Common myeloid progenitor, CD34-positive (primary cell): ENCODE measurements at regions not wholly inside any gene's neighbourhood (a gene's known extent, or its start where the extent isn't known, plus 50 kb on each side); places are given as distances from the start of the nearest gene placed in this dataset.

Experiments
- CTCF ChIA-PET: fragments of 350-600 bp; sonication (Branson Sonifier 250); formaldehyde crosslinking; loops from one replicate; lab custom pipeline; 2021; ENCODE audit warnings: antibody characterized with exemption; lab: Charles Lee
- POLR2A ChIA-PET: fragments of 350-600 bp; sonication (Branson Sonifier 250); formaldehyde crosslinking; loops from one replicate; lab custom pipeline; 2021; ENCODE audit warnings: antibody characterized with exemption; lab: Charles Lee
- DNase-seq, 3 donors: peaks; one replicate each; pipeline versions ENCODE4 v3.0.0 to v3.0.0-alpha.2; 2013
- H3K27ac ChIP-seq, 2 experiments: 1 replicate in 1 of 2; 2 replicates in 1 of 2; pipeline ENCODE4 v1.7.0; 2013; ENCODE audit warnings: inconsistent platforms in 2 of 2, low read length in 2 of 2, mild to moderate bottlenecking in 2 of 2, low read depth in 1 of 2, moderate library complexity in 1 of 2; ENCODE audit not compliant: severe bottlenecking in 2 of 2, insufficient read depth in 1 of 2, poor library complexity in 1 of 2
- H3K27me3 ChIP-seq, 5 experiments: replicated peaks in 2 of 5; 1 replicate in 3 of 5; 2 replicates in 2 of 5; pipeline versions ENCODE4 v1.6.1 to v1.7.0; 2013; ENCODE audit warnings: low read length in 4 of 5, mild to moderate bottlenecking in 2 of 5, moderate library complexity in 2 of 5, inconsistent platforms in 1 of 5; ENCODE audit not compliant: insufficient read depth in 5 of 5, control insufficient read depth in 4 of 5
- H3K36me3 ChIP-seq, 4 experiments: 1 replicate in 2 of 4; 2 replicates in 2 of 4; pipeline versions ENCODE4 v1.6.1 to v1.7.0; 2013; ENCODE audit warnings: low read length in 3 of 4, control low read depth in 1 of 4, mild to moderate bottlenecking in 1 of 4; ENCODE audit not compliant: control insufficient read depth in 4 of 4, insufficient read depth in 4 of 4
- H3K4me1 ChIP-seq, 4 experiments: 1 replicate in 3 of 4; 2 replicates in 1 of 4; pipeline versions ENCODE4 v1.6.1 to v1.7.1; 2013; ENCODE audit warnings: low read length in 3 of 4, mild to moderate bottlenecking in 3 of 4, control low read depth in 1 of 4, inconsistent platforms in 1 of 4, moderate library complexity in 1 of 4; ENCODE audit not compliant: control insufficient read depth in 4 of 4, insufficient read depth in 4 of 4; ENCODE audit errors: control extremely low read depth in 1 of 4
- H3K4me3 ChIP-seq, 7 experiments: 1 replicate in 4 of 7; 2 replicates in 3 of 7; pipeline versions ENCODE4 v1.5.1 to v1.7.0; 2013; ENCODE audit warnings: mild to moderate bottlenecking in 7 of 7, low read length in 6 of 7, moderate library complexity in 6 of 7, inconsistent platforms in 2 of 7, low read depth in 2 of 7, control low read depth in 1 of 7; ENCODE audit not compliant: insufficient read depth in 4 of 7, control insufficient read depth in 1 of 7; ENCODE audit errors: extremely low read depth in 1 of 7
- H3K9me3 ChIP-seq, 5 experiments: 1 replicate in 4 of 5; 2 replicates in 1 of 5; pipeline versions ENCODE4 v1.6.1 to v1.7.1; 2013; ENCODE audit warnings: low read length in 4 of 5, mild to moderate bottlenecking in 2 of 5, inconsistent platforms in 1 of 5, low read depth in 1 of 5, moderate library complexity in 1 of 5; ENCODE audit not compliant: control insufficient read depth in 4 of 5, insufficient read depth in 2 of 5; ENCODE audit errors: control extremely low read depth in 1 of 5
- WGBS: methylation state at CpG from one replicate; pipeline ENCODE4 v1.1.5; 2013; ENCODE audit not compliant: insufficient coverage; 5-methylcytosine and 5-hydroxymethylcytosine counted together

GRCh38 chr3:157921811-157922210 lies 184.4 kb downstream of the SHOX2 start:
- no peak for DNase-seq
- 90% methylated on average over 3 of the region's 3 CpGs for WGBS
- CTCF ChIA-PET, result no interaction called here

DNA sequence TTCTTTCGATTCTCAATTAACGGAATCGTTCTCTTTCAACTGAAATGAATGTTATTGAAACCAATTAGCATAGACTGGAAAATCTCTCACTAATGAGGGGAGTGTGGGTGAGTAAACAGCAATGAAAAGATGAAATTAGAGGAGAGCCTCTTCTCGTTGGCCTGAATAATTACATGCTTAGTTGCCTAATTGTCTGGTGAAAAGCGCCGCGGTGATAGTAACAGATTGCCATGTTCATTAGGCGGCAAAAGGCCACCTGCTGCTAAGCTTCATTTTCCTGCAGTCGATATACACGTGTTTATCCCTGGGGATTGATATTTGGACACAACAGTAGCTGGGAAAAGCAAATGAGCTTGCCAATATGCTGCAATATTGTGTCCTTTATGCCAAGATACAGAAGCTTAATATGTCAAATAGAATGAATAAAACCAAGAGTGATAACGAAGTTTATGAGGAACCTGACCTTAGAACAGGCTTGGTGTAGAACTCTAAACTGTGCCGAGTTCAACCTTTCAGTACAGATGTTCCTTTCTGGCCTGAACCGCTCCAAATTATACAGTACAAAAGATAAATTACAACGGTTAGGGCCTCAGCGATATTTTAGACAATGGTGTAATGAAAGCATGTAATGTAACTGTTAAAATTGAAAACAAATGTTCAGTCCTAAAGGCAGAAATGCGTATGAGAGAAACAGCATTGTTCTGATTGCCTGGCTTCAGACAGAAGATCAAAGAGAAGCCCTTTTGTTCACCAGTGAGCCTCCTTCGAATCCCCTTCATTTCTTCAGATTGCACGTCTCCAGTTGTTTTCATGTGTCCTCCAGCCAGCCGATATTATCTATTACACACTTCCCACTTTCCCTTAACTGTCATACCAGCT lies 185.2 kb downstream of the SHOX2 start:
- ChIA-PET CTCF (no interaction called here), POLR2A (no interaction called here)
- Histone ChIP-seq H3K27ac (no peak overlapping the region), H3K27me3 (peaks cover 0 to 2% (median 0%) of the 10 kb centered on the region in 5 experiments), H3K36me3 (no peaks in the 10 kb centered on the region), H3K4me1 (no peaks in the 10 kb centered on the region), H3K4me3 (no peak overlapping the region), H3K9me3 (no peaks in the 10 kb centered on the region)
- no peak for DNase-seq
- 94% methylated on average over 10 of the region's 19 CpGs for WGBS

More at GRCh38 chr3:157921811-157922210, 184.4 kb downstream of the SHOX2 start:
- peaks cover 0 to 2% (median 0%) of the 10 kb centered on the region in 5 experiments for H3K27me3 ChIP-seq
- H3K4me1 ChIP-seq, result no peaks in the 10 kb centered on the region
- H3K9me3 ChIP-seq, result no peaks in the 10 kb centered on the region
- POLR2A ChIA-PET, result no interaction called here
- H3K27ac ChIP-seq, result no peak overlapping the region
- H3K36me3 ChIP-seq, result no peaks in the 10 kb centered on the region
- no peak overlapping the region for H3K4me3 ChIP-seq

DNA sequence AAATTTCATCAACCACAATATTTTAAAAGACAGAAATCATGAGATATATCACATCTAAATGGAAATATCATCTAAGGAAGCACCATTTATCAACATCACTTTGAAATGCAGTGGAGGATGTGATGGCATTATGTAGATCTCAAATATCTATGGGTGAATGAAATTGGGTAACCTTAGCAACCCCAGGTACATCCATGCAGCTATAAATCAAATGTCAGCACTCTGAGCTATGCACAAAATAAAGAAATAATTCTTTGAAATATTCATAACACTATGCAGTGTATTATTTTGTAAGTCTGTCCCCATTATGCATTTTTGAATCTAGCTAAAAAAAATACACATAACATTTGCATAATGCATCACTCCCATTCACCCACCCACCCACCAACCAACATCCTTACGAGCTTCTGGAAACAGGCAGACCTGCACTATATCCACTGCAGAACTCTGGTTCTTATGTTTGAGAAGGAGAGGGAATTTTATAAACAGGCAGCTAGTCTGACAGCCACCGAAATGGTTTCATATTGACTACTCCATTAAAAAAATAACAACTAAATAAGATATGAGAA lies 186.8 kb downstream of the SHOX2 start:
- no CpG with 5 or more reads among the region's 2 CpGs for WGBS
- no peak overlapping the region for H3K4me3 ChIP-seq
- H3K4me1 ChIP-seq, result no peaks in the 10 kb centered on the region
- DNase-seq, result no peak
- H3K9me3 ChIP-seq, result no peaks in the 10 kb centered on the region
- CTCF ChIA-PET, result no interaction called here
- POLR2A ChIA-PET, result no interaction called here
- H3K36me3 ChIP-seq, result no peaks in the 10 kb centered on the region
- no peak overlapping the region for H3K27ac ChIP-seq
- H3K27me3 ChIP-seq, result peaks cover 0 to 2% (median 0%) of the 10 kb centered on the region in 5 experiments

- no peak overlapping the region for H3K27ac ChIP-seq
- no peak overlapping the region for H3K4me3 ChIP-seq
- peaks cover 0 to 2% (median 0%) of the 10 kb centered on the region in 5 experiments for H3K27me3 ChIP-seq
- no peaks in the 10 kb centered on the region for H3K9me3 ChIP-seq
- H3K36me3 ChIP-seq, result no peaks in the 10 kb centered on the region
- no peaks in the 10 kb centered on the region for H3K4me1 ChIP-seq
- DNase-seq, result no peak
- CTCF ChIA-PET, result no interaction called here
- POLR2A ChIA-PET, result no interaction called here
- WGBS, result 92% methylated on average over 1 of the region's 3 CpGs
These were observed 187.8 kb downstream of the SHOX2 start for GRCh38 chr3:157918402-157918801.

DNA sequence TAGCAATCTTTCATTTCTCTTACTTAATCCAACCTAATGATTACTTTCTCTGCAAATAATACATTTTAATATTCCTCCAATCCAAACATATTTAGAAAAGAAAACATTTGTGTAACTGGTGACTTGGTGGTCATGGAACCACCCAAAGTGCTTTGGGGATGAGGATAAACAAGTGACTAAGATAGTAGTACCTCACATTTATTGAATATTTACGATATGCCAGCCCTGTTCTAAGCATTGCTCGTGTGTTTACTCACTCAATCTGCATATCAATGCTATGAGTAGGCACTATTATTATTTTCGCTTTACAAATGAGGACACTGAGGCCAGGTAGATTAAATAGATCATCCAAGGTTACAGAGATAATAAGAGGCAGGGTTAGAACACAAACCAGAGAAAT lies 189.5 kb downstream of the SHOX2 start:
- POLR2A ChIA-PET, result no interaction called here
- Histone ChIP-seq H3K4me1 (no peaks in the 10 kb centered on the region), H3K27ac (no peak overlapping the region), H3K9me3 (no peaks in the 10 kb centered on the region), H3K36me3 (no peaks in the 10 kb centered on the region), H3K4me3 (no peak overlapping the region), H3K27me3 (peaks cover 0 to 1% (median 0%) of the 10 kb centered on the region in 5 experiments)
- WGBS, result 100% methylated on average over 1 of the region's 3 CpGs
- DNase-seq, result no peak
- CTCF ChIA-PET, result no interaction called here

GRCh38 chr3:157914882-157915281 lies 191.3 kb downstream of the SHOX2 start:
- H3K27ac ChIP-seq, result no peak overlapping the region

DNA sequence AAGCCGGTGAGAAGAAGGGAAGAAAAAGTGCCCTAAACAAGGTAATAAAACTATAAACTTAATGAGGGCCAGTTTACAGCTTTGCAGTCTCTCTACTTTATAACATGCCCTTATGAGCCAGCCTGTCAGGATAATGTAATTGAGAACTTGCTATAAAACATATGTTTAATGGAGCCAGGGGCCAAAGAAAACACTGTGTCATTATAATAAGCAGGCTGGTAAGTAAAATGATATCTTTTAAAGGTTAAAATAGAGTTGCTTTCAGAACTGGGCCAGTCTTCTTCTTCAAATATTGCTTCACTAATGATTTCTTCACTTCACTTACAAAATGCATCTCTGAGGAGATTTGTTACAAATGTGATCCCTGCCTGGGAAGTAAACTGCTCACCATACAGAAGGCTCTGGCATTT lies 192.5 kb downstream of the SHOX2 start:
- Histone ChIP-seq H3K4me1 (no peaks in the 10 kb centered on the region), H3K27ac (no peak overlapping the region), H3K36me3 (no peaks in the 10 kb centered on the region), H3K4me3 (no peak overlapping the region), H3K9me3 (no peaks in the 10 kb centered on the region), H3K27me3 (peaks cover 0 to 1% (median 0%) of the 10 kb centered on the region in 5 experiments)
- no peak for DNase-seq
- WGBS, result no CpG with 5 or more reads among the region's 1 CpG
- ChIA-PET POLR2A (no interaction called here), CTCF (no interaction called here)

More at GRCh38 chr3:157914882-157915281, 191.3 kb downstream of the SHOX2 start:
- Histone ChIP-seq H3K27me3 (peaks cover 0 to 1% (median 0%) of the 10 kb centered on the region in 5 experiments), H3K4me1 (no peaks in the 10 kb centered on the region), H3K9me3 (no peaks in the 10 kb centered on the region), H3K4me3 (no peak overlapping the region), H3K36me3 (no peaks in the 10 kb centered on the region)
- POLR2A ChIA-PET, result no interaction called here
- no peak for DNase-seq
- CTCF ChIA-PET, result no interaction called here
